ENCODE measurements at regions not wholly inside any gene's neighbourhood (a gene's known extent, or its start where the extent isn't known, plus 50 kb on each side); places are given as distances from the start of the nearest gene placed in this dataset.
A peak's percentile ranks its signal among the peaks of the same experiment; 100 is the strongest.
"Not testable (repeated sequence)": the region's sequence is repeated elsewhere in the genome, so short reads cannot be mapped to it uniquely, and the experiment has no call there.

- H3K4me2 ChIP-seq (ENCODE audit: low read depth, low read length); H2AFZ ChIP-seq (ENCODE audit: low read length); intact Hi-C loops (cut with micrococcal nuclease; ENCODE audit: unreplicated experiment); H3K9me3 ChIP-seq (ENCODE audit: low read length); ATAC-seq; H3K4me3 ChIP-seq (replicated peaks in 1 of 3; ENCODE audit: insufficient read depth in 1 of 3, low read depth in 2 of 3, low read length in 3 of 3); H3K79me2 ChIP-seq (ENCODE audit: insufficient read depth, low read length); H3K27ac ChIP-seq (ENCODE audit: extremely low read length, insufficient read depth, low read length); DNase-seq (ENCODE audit: low spot score); H3K36me3 ChIP-seq (replicated peaks in 1 of 2; ENCODE audit: control insufficient read depth in 1 of 2, insufficient read depth in 2 of 2, low read length in 2 of 2); in situ Hi-C loops (cut with HindIII; ENCODE audit: extremely low pct_ligation_motif_present, low pct_unique_long_range_greater_than_20kb); H3K9ac ChIP-seq (ENCODE audit: insufficient read depth, low read depth, low read length); POLR2A ChIA-PET; BruUV-seq (replicated peaks); H3K4me1 ChIP-seq (ENCODE audit: insufficient read depth, low read length); H4K20me1 ChIP-seq (ENCODE audit: insufficient read depth, low read length); CTCF ChIA-PET (ENCODE audit: low intra/inter-chr PET ratio, low total read pairs); FAIRE-seq; H3K27me3 ChIP-seq (ENCODE audit: control insufficient read depth in 1 of 2, insufficient read depth in 2 of 2, low read length in 2 of 2): not testable (repeated sequence)
- 20% methylated on average over 10 of the region's 10 CpGs for WGBS (ENCODE audit: low lambda C conversion rate)
Measured at GRCh38 chr22:16388127-16388526, 204.5 kb downstream of the CCT8L2 start.

GRCh38 chr22:16387543-16387942 lies 205.1 kb downstream of the CCT8L2 start:
- H3K4me2 ChIP-seq (ENCODE audit: low read depth, low read length); CTCF ChIA-PET (ENCODE audit: low intra/inter-chr PET ratio, low total read pairs); POLR2A ChIA-PET; intact Hi-C loops (cut with micrococcal nuclease; ENCODE audit: unreplicated experiment); BruUV-seq (replicated peaks); H3K27ac ChIP-seq (ENCODE audit: extremely low read length, insufficient read depth, low read length); H3K27me3 ChIP-seq (ENCODE audit: control insufficient read depth in 1 of 2, insufficient read depth in 2 of 2, low read length in 2 of 2); H3K79me2 ChIP-seq (ENCODE audit: insufficient read depth, low read length); H3K9me3 ChIP-seq (ENCODE audit: low read length); H3K9ac ChIP-seq (ENCODE audit: insufficient read depth, low read depth, low read length); ATAC-seq; H3K36me3 ChIP-seq (replicated peaks in 1 of 2; ENCODE audit: control insufficient read depth in 1 of 2, insufficient read depth in 2 of 2, low read length in 2 of 2); H3K4me3 ChIP-seq (replicated peaks in 1 of 3; ENCODE audit: insufficient read depth in 1 of 3, low read depth in 2 of 3, low read length in 3 of 3); H3K4me1 ChIP-seq (ENCODE audit: insufficient read depth, low read length); FAIRE-seq; DNase-seq (ENCODE audit: low spot score); in situ Hi-C loops (cut with HindIII; ENCODE audit: extremely low pct_ligation_motif_present, low pct_unique_long_range_greater_than_20kb); H4K20me1 ChIP-seq (ENCODE audit: insufficient read depth, low read length); H2AFZ ChIP-seq (ENCODE audit: low read length): not testable (repeated sequence)
- WGBS (ENCODE audit: low lambda C conversion rate): 0% methylated on average over 1 of the region's 11 CpGs
- TF ChIP-seq EZH2 (conservative IDR thresholded peaks at IDR 0.05; ENCODE audit: low read depth, low read length): peak; percentile 82; the same call in 1 of the 2 replicates

DNA sequence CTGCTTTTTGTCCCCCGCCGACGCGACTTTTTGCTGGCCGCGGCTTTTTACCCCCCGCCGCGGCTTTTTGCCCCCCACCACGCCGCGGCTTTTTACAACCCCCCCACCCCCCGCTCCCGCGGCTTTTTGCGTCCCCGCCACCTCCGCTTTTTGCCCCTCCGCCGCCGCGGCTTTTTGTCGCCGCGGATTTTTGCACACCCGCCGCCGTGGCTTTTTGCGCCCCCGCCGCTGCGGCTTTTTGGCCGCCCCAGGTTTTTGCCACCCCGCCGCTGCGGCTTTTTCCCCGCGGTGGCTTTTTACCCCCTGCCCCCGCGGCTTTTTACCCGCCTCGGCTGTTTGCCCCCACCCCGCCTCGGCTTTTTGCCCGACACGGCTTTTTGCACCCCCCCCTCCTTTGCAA lies 205.5 kb downstream of the CCT8L2 start:
- FAIRE-seq: no peak
- TF ChIP-seq, protein P1, sequence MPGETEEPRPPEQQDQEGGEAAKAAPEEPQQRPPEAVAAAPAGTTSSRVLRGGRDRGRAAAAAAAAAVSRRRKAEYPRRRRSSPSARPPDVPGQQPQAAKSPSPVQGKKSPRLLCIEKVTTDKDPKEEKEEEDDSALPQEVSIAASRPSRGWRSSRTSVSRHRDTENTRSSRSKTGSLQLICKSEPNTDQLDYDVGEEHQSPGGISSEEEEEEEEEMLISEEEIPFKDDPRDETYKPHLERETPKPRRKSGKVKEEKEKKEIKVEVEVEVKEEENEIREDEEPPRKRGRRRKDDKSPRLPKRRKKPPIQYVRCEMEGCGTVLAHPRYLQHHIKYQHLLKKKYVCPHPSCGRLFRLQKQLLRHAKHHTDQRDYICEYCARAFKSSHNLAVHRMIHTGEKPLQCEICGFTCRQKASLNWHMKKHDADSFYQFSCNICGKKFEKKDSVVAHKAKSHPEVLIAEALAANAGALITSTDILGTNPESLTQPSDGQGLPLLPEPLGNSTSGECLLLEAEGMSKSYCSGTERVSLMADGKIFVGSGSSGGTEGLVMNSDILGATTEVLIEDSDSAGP (CRISPR knock-in tag; IDR thresholded peaks at IDR 0.05; ENCODE audit: borderline replicate concordance): no peak
- TF ChIP-seq, protein P2, sequence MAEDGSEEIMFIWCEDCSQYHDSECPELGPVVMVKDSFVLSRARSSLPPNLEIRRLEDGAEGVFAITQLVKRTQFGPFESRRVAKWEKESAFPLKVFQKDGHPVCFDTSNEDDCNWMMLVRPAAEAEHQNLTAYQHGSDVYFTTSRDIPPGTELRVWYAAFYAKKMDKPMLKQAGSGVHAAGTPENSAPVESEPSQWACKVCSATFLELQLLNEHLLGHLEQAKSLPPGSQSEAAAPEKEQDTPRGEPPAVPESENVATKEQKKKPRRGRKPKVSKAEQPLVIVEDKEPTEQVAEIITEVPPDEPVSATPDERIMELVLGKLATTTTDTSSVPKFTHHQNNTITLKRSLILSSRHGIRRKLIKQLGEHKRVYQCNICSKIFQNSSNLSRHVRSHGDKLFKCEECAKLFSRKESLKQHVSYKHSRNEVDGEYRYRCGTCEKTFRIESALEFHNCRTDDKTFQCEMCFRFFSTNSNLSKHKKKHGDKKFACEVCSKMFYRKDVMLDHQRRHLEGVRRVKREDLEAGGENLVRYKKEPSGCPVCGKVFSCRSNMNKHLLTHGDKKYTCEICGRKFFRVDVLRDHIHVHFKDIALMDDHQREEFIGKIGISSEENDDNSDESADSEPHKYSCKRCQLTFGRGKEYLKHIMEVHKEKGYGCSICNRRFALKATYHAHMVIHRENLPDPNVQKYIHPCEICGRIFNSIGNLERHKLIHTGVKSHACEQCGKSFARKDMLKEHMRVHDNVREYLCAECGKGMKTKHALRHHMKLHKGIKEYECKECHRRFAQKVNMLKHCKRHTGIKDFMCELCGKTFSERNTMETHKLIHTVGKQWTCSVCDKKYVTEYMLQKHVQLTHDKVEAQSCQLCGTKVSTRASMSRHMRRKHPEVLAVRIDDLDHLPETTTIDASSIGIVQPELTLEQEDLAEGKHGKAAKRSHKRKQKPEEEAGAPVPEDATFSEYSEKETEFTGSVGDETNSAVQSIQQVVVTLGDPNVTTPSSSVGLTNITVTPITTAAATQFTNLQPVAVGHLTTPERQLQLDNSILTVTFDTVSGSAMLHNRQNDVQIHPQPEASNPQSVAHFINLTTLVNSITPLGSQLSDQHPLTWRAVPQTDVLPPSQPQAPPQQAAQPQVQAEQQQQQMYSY (CRISPR knock-in tag; IDR thresholded peaks at IDR 0.05): no peak
- no peak for TF ChIP-seq ATRX (CRISPR knock-in tag; IDR thresholded peaks at IDR 0.05; ENCODE audit: borderline replicate concordance)

More for the DNA sequence above, 205.5 kb downstream of the CCT8L2 start:
- ChIA-PET POLR2A (no interaction called here), CTCF (ENCODE audit: low intra/inter-chr PET ratio, low total read pairs) (no interaction called here)
- Histone ChIP-seq H3K79me2 (ENCODE audit: insufficient read depth, low read length) (no peaks in the 10 kb centered on the region), H3K36me3 (replicated peaks in 1 of 2; ENCODE audit: control insufficient read depth in 1 of 2, insufficient read depth in 2 of 2, low read length in 2 of 2) (no peaks in the 10 kb centered on the region), H3K4me1 (ENCODE audit: insufficient read depth, low read length) (no peaks in the 10 kb centered on the region), H3K9me3 (ENCODE audit: low read length) (no peaks in the 10 kb centered on the region), H3K4me2 (ENCODE audit: low read depth, low read length) (no peak overlapping the region), H2AFZ (ENCODE audit: low read length) (no peak overlapping the region), H4K20me1 (ENCODE audit: insufficient read depth, low read length) (no peaks in the 10 kb centered on the region), H3K27ac (ENCODE audit: extremely low read length, insufficient read depth, low read length) (no peak overlapping the region), H3K9ac (ENCODE audit: insufficient read depth, low read depth, low read length) (no peak overlapping the region), H3K4me3 (replicated peaks in 1 of 3; ENCODE audit: insufficient read depth in 1 of 3, low read depth in 2 of 3, low read length in 3 of 3) (no peak overlapping the region), H3K27me3 (ENCODE audit: control insufficient read depth in 1 of 2, insufficient read depth in 2 of 2, low read length in 2 of 2) (0 out of 5 replicates have a peak, but pooled peaks cover 0 to 2% of the 10 kb centered on the region in 2 experiments)
- intact Hi-C loops (cut with micrococcal nuclease; ENCODE audit: unreplicated experiment) (no loop called here), in situ Hi-C loops (cut with HindIII; ENCODE audit: extremely low pct_ligation_motif_present, low pct_unique_long_range_greater_than_20kb) (no loop called here)
- no peak for DNase-seq (ENCODE audit: low spot score)
- WGBS (ENCODE audit: low lambda C conversion rate): 22% methylated on average over 46 of the region's 46 CpGs
- no TSS peak for BruUV-seq (replicated peaks)
- ATAC-seq: no peak
